ENCODE measurements at regions not wholly inside any gene's neighbourhood (a gene's known extent, or its start where the extent isn't known, plus 50 kb on each side); places are given as distances from the start of the nearest gene placed in this dataset.
"Not testable (repeated sequence)": the region's sequence is repeated elsewhere in the genome, so short reads cannot be mapped to it uniquely, and the experiment has no call there.

- in situ Hi-C loops (cut with HindIII; ENCODE audit: low pct_unique_long_range_greater_than_20kb, low sequenced_read_pairs) = no loop called here
- DNase-seq (ENCODE audit: low read depth) = no peak
Measured at GRCh38 chr12:75685617-75686225, 174.3 kb upstream of the KRR1 start.

GRCh38 chr12:75684678-75685616, 173.5 kb upstream of the KRR1 start:
- in situ Hi-C loops (cut with HindIII; ENCODE audit: low pct_unique_long_range_greater_than_20kb, low sequenced_read_pairs) = no loop called here
- DNase-seq (ENCODE audit: low read depth) = no peak

- in situ Hi-C loops (cut with HindIII; ENCODE audit: low pct_unique_long_range_greater_than_20kb, low sequenced_read_pairs); DNase-seq (ENCODE audit: low read depth): not testable (repeated sequence)
Measured at GRCh38 chr12:75683995-75684586, 172.7 kb upstream of the KRR1 start.

GRCh38 chr12:75683220-75683619, 171.8 kb upstream of the KRR1 start:
- in situ Hi-C loops (cut with HindIII; ENCODE audit: low pct_unique_long_range_greater_than_20kb, low sequenced_read_pairs) = no loop called here

GRCh38 chr12:75677522-75677921, 166.1 kb upstream of the KRR1 start:
- DNase-seq (ENCODE audit: low read depth) = no peak
- in situ Hi-C loops (cut with HindIII; ENCODE audit: low pct_unique_long_range_greater_than_20kb, low sequenced_read_pairs) = no loop called here

More at GRCh38 chr12:75683220-75683619, 171.8 kb upstream of the KRR1 start:
- DNase-seq (ENCODE audit: low read depth) = no peak

- in situ Hi-C loops (cut with HindIII; ENCODE audit: low pct_unique_long_range_greater_than_20kb, low sequenced_read_pairs) = no loop called here
- no peak for DNase-seq (ENCODE audit: low read depth)
Measured at GRCh38 chr12:75674393-75674792, 163.0 kb upstream of the KRR1 start.

- no peak for DNase-seq (ENCODE audit: low read depth)
- in situ Hi-C loops (cut with HindIII; ENCODE audit: low pct_unique_long_range_greater_than_20kb, low sequenced_read_pairs) = no loop called here
Measured at GRCh38 chr12:75672200-75672599, 160.8 kb upstream of the KRR1 start.

- no peak for DNase-seq (ENCODE audit: low read depth)
- in situ Hi-C loops (cut with HindIII; ENCODE audit: low pct_unique_long_range_greater_than_20kb, low sequenced_read_pairs) = no loop called here
Measured at GRCh38 chr12:75670216-75670615, 158.8 kb upstream of the KRR1 start.

- in situ Hi-C loops (cut with HindIII; ENCODE audit: low pct_unique_long_range_greater_than_20kb, low sequenced_read_pairs) = no loop called here
- no peak for DNase-seq (ENCODE audit: low read depth)
Measured at GRCh38 chr12:75666939-75667334, 155.5 kb upstream of the KRR1 start.

GRCh38 chr12:75666126-75666938, 154.9 kb upstream of the KRR1 start:
- DNase-seq (ENCODE audit: low read depth) = no peak
- in situ Hi-C loops (cut with HindIII; ENCODE audit: low pct_unique_long_range_greater_than_20kb, low sequenced_read_pairs) = no loop called here

- in situ Hi-C loops (cut with HindIII; ENCODE audit: low pct_unique_long_range_greater_than_20kb, low sequenced_read_pairs) = no loop called here
- peak; percentile 70 for DNase-seq (ENCODE audit: low read depth)
Measured at GRCh38 chr12:75665216-75665615, 153.8 kb upstream of the KRR1 start.

- in situ Hi-C loops (cut with HindIII; ENCODE audit: low pct_unique_long_range_greater_than_20kb, low sequenced_read_pairs) = no loop called here
- no peak for DNase-seq (ENCODE audit: low read depth)
Measured at GRCh38 chr12:75662511-75663159, 151.2 kb upstream of the KRR1 start.

GRCh38 chr12:75661908-75662307, 150.5 kb upstream of the KRR1 start:
- in situ Hi-C loops (cut with HindIII; ENCODE audit: low pct_unique_long_range_greater_than_20kb, low sequenced_read_pairs) = no loop called here
- peak; percentile 19 for DNase-seq (ENCODE audit: low read depth)

- in situ Hi-C loops (cut with HindIII; ENCODE audit: low pct_unique_long_range_greater_than_20kb, low sequenced_read_pairs) = no loop called here
- DNase-seq (ENCODE audit: low read depth) = peak; percentile 74
Measured at GRCh38 chr12:75660805-75661404, 149.5 kb upstream of the KRR1 start.

GRCh38 chr12:75660107-75660530, 148.7 kb upstream of the KRR1 start:
- peak; percentile 91 for DNase-seq (ENCODE audit: low read depth)
- in situ Hi-C loops (cut with HindIII; ENCODE audit: low pct_unique_long_range_greater_than_20kb, low sequenced_read_pairs) = no loop called here

- DNase-seq (ENCODE audit: low read depth) = peak; percentile 67
- in situ Hi-C loops (cut with HindIII; ENCODE audit: low pct_unique_long_range_greater_than_20kb, low sequenced_read_pairs) = no loop called here
Measured at GRCh38 chr12:75658901-75659823, 147.8 kb upstream of the KRR1 start.

GRCh38 chr12:75658286-75658685, 146.9 kb upstream of the KRR1 start:
- DNase-seq (ENCODE audit: low read depth) = no peak
- in situ Hi-C loops (cut with HindIII; ENCODE audit: low pct_unique_long_range_greater_than_20kb, low sequenced_read_pairs) = no loop called here
